ENCODE measurements at regions not wholly inside any gene's neighbourhood (a gene's known extent, or its start where the extent isn't known, plus 50 kb on each side); places are given as distances from the start of the nearest gene placed in this dataset.

DNA sequence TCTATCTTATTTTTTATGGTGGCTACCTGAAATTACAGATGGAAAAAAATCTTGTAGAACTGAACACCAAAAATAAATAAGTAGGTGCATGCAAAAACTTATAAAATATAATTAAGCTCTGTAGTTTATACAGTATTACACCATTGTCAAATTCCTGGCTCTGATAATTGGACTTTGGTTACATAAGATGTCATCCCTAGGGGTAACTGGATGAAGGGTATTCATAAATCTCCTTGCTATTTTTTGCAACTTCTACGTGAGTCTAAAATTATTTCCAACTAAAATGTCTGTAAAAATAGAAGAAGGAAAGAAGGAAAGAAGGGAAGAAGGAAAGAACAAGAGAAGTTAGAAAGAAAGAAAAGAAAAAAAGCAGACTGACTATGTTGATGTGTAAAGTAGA is 716.6 kb downstream of the BCL11B start (continued):
- TF ChIP-seq, protein P1, sequence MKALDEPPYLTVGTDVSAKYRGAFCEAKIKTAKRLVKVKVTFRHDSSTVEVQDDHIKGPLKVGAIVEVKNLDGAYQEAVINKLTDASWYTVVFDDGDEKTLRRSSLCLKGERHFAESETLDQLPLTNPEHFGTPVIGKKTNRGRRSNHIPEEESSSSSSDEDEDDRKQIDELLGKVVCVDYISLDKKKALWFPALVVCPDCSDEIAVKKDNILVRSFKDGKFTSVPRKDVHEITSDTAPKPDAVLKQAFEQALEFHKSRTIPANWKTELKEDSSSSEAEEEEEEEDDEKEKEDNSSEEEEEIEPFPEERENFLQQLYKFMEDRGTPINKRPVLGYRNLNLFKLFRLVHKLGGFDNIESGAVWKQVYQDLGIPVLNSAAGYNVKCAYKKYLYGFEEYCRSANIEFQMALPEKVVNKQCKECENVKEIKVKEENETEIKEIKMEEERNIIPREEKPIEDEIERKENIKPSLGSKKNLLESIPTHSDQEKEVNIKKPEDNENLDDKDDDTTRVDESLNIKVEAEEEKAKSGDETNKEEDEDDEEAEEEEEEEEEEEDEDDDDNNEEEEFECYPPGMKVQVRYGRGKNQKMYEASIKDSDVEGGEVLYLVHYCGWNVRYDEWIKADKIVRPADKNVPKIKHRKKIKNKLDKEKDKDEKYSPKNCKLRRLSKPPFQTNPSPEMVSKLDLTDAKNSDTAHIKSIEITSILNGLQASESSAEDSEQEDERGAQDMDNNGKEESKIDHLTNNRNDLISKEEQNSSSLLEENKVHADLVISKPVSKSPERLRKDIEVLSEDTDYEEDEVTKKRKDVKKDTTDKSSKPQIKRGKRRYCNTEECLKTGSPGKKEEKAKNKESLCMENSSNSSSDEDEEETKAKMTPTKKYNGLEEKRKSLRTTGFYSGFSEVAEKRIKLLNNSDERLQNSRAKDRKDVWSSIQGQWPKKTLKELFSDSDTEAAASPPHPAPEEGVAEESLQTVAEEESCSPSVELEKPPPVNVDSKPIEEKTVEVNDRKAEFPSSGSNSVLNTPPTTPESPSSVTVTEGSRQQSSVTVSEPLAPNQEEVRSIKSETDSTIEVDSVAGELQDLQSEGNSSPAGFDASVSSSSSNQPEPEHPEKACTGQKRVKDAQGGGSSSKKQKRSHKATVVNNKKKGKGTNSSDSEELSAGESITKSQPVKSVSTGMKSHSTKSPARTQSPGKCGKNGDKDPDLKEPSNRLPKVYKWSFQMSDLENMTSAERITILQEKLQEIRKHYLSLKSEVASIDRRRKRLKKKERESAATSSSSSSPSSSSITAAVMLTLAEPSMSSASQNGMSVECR (CRISPR knock-in tag; IDR thresholded peaks at IDR 0.05; ENCODE audit: borderline replicate concordance), result no peak
- TF ChIP-seq, protein P2, sequence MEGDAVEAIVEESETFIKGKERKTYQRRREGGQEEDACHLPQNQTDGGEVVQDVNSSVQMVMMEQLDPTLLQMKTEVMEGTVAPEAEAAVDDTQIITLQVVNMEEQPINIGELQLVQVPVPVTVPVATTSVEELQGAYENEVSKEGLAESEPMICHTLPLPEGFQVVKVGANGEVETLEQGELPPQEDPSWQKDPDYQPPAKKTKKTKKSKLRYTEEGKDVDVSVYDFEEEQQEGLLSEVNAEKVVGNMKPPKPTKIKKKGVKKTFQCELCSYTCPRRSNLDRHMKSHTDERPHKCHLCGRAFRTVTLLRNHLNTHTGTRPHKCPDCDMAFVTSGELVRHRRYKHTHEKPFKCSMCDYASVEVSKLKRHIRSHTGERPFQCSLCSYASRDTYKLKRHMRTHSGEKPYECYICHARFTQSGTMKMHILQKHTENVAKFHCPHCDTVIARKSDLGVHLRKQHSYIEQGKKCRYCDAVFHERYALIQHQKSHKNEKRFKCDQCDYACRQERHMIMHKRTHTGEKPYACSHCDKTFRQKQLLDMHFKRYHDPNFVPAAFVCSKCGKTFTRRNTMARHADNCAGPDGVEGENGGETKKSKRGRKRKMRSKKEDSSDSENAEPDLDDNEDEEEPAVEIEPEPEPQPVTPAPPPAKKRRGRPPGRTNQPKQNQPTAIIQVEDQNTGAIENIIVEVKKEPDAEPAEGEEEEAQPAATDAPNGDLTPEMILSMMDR (IDR thresholded peaks at IDR 0.05), result no peak
- TF ChIP-seq TCF7 (CRISPR knock-in tag; IDR thresholded peaks at IDR 0.05; ENCODE audit: low read depth) (no peak), ZNF416 (CRISPR knock-in tag; IDR thresholded peaks at IDR 0.05) (no peak)

DNA sequence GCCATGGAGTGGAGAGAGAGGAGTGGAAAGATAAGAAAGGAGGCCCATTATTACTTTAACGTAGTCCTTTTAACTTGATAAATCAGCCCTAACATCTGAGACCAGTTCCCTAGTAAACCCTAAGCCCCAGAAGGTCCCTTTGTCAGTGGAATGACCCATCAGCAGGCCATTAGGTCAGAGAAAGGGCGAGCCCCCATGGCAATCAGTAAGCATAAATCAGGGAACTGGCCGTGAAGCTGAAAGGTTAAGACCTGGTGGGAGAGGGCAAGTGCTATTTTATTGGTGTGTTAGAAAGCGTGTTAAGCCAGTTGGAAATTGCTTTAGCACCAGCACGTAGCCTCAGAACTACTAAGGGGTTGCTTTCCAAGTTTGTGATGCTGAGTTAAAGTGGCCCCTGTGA is 708.0 kb downstream of the BCL11B start:
- CTCF ChIA-PET, result no interaction called here

GRCh38 chr14:98564541-98564940 is 707.5 kb downstream of the BCL11B start:
- Mint-ChIP-seq H3K4me1 (peaks cover 9% of the 10 kb centered on the region), H3K36me3 (peaks cover 3% of the 10 kb centered on the region), H3K27me3 (ENCODE audit: low read depth) (no peaks in the 10 kb centered on the region; the same call in 1 of the 2 replicates), H3K4me3 (no peak overlapping the region), H3K27ac (no peak overlapping the region), H3K9me3 (peaks cover 31% of the 10 kb centered on the region)
- ATAC-seq, result no peak
- ChIA-PET POLR2A (no interaction called here), CTCF (no interaction called here)
- DNase-seq (ENCODE audit: low spot score), result no peak
- no peak for TF ChIP-seq ZNF121 (CRISPR knock-in tag; IDR thresholded peaks at IDR 0.05)
- no peak for TF ChIP-seq PRDM15 (CRISPR knock-in tag; IDR thresholded peaks at IDR 0.05)
- TF ChIP-seq ATF2 (CRISPR knock-in tag; IDR thresholded peaks at IDR 0.05; ENCODE audit: borderline replicate concordance, low read depth), result no peak
- TF ChIP-seq FOXK1 (CRISPR knock-in tag; IDR thresholded peaks at IDR 0.05), result no peak

More for the DNA sequence above, 708.0 kb downstream of the BCL11B start:
- H3K27ac Mint-ChIP-seq, result no peak overlapping the region
- DNase-seq (ENCODE audit: low spot score), result no peak
- H3K27me3 Mint-ChIP-seq (ENCODE audit: low read depth), result no peaks in the 10 kb centered on the region; the same call in 1 of the 2 replicates
- TF ChIP-seq ZBTB21 (CRISPR knock-in tag; IDR thresholded peaks at IDR 0.05; ENCODE audit: borderline replicate concordance) (no peak), RORB (CRISPR knock-in tag; IDR thresholded peaks at IDR 0.05) (no peak), SMAD4 (CRISPR knock-in tag; IDR thresholded peaks at IDR 0.05) (no peak), CREB1 (CRISPR knock-in tag; IDR thresholded peaks at IDR 0.05) (no peak), ELF4 (CRISPR knock-in tag; IDR thresholded peaks at IDR 0.05; ENCODE audit: low read depth) (no peak), ZNF512 (CRISPR knock-in tag; IDR thresholded peaks at IDR 0.05; ENCODE audit: borderline replicate concordance) (no peak), JUN (CRISPR knock-in tag; IDR thresholded peaks at IDR 0.05) (no peak), ZNF423 (CRISPR knock-in tag; IDR thresholded peaks at IDR 0.05) (no peak), GRHL2 (CRISPR knock-in tag; IDR thresholded peaks at IDR 0.05; ENCODE audit: insufficient replicate concordance, severe bottlenecking) (no peak), OVOL2 (CRISPR knock-in tag; IDR thresholded peaks at IDR 0.05; ENCODE audit: borderline replicate concordance) (no peak), PRRX2 (CRISPR knock-in tag; IDR thresholded peaks at IDR 0.05) (no peak), NFATC4 (CRISPR knock-in tag; IDR thresholded peaks at IDR 0.05) (no peak), EMX1 (CRISPR knock-in tag; IDR thresholded peaks at IDR 0.05) (no peak), TCF7 (CRISPR knock-in tag; IDR thresholded peaks at IDR 0.05; ENCODE audit: low read depth) (no peak), GABPB1 (CRISPR knock-in tag; IDR thresholded peaks at IDR 0.05) (no peak)
- TF ChIP-seq, protein P3, sequence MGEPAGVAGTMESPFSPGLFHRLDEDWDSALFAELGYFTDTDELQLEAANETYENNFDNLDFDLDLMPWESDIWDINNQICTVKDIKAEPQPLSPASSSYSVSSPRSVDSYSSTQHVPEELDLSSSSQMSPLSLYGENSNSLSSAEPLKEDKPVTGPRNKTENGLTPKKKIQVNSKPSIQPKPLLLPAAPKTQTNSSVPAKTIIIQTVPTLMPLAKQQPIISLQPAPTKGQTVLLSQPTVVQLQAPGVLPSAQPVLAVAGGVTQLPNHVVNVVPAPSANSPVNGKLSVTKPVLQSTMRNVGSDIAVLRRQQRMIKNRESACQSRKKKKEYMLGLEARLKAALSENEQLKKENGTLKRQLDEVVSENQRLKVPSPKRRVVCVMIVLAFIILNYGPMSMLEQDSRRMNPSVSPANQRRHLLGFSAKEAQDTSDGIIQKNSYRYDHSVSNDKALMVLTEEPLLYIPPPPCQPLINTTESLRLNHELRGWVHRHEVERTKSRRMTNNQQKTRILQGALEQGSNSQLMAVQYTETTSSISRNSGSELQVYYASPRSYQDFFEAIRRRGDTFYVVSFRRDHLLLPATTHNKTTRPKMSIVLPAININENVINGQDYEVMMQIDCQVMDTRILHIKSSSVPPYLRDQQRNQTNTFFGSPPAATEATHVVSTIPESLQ (CRISPR knock-in tag; IDR thresholded peaks at IDR 0.05), result no peak
- no peak for ATAC-seq
- H3K9me3 Mint-ChIP-seq, result peaks cover 31% of the 10 kb centered on the region
- no peak overlapping the region for H3K4me3 Mint-ChIP-seq
- H3K36me3 Mint-ChIP-seq, result peaks cover 3% of the 10 kb centered on the region
- H3K4me1 Mint-ChIP-seq, result peaks cover 9% of the 10 kb centered on the region
- POLR2A ChIA-PET, result no interaction called here

All from WTC11 (cell line).